Fibroblast of the aortic adventitia (primary cell): ENCODE measurements at regions not wholly inside any gene's neighbourhood (a gene's known extent, or its start where the extent isn't known, plus 50 kb on each side); places are given as distances from the start of the nearest gene placed in this dataset.
"Not testable (repeated sequence)": the region's sequence is repeated elsewhere in the genome, so short reads cannot be mapped to it uniquely, and the experiment has no call there.

Experiments used
- DNase-seq: peaks from one replicate; pipeline ENCODE4 v3.0.0-alpha.2; 2010; ENCODE audit warnings: low read depth
- H3K4me3 ChIP-seq: 2 replicates; pipeline ENCODE4 v1.5.1; 2011; ENCODE audit warnings: low read depth, mild to moderate bottlenecking, control low read depth, low read length, moderate library complexity
- CTCF ChIP-seq: IDR thresholded peaks from 2 replicates; pipeline ENCODE4 v1.5.1; 2011; ENCODE audit warnings: mild to moderate bottlenecking, low read length, control low read depth, inconsistent platforms; ENCODE audit not compliant: insufficient read depth

- no peak for DNase-seq
- no peak for TF ChIP-seq CTCF
- H3K4me3 ChIP-seq: no peak overlapping the region
Observed at GRCh38 chr3:147240581-147240980, 165.8 kb downstream of the ZIC4 start.

- no peak for TF ChIP-seq CTCF
- no peak for DNase-seq
Observed at GRCh38 chr3:147237991-147238390, 168.4 kb downstream of the ZIC4 start.

GRCh38 chr3:147231980-147232379 is 174.4 kb downstream of the ZIC4 start:
- not testable (repeated sequence) for H3K4me3 ChIP-seq

More at GRCh38 chr3:147237991-147238390, 168.4 kb downstream of the ZIC4 start:
- no peak overlapping the region for H3K4me3 ChIP-seq

GRCh38 chr3:147231111-147231510 is 175.2 kb downstream of the ZIC4 start:
- no peak for DNase-seq
- no peak for TF ChIP-seq CTCF
- no peak overlapping the region for H3K4me3 ChIP-seq

More at GRCh38 chr3:147231980-147232379, 174.4 kb downstream of the ZIC4 start:
- not testable (repeated sequence) for DNase-seq

GRCh38 chr3:147222291-147222690 is 184.1 kb downstream of the ZIC4 start:
- H3K4me3 ChIP-seq: no peak overlapping the region
- no peak for TF ChIP-seq CTCF
- DNase-seq: peak; percentile 64

- H3K4me3 ChIP-seq: no peak overlapping the region
- no peak for DNase-seq
Observed at GRCh38 chr3:147218965-147219364, 187.4 kb downstream of the ZIC4 start.

GRCh38 chr3:147216143-147216673 is 190.1 kb downstream of the ZIC4 start:
- TF ChIP-seq CTCF: no peak
- DNase-seq: no peak
- no peak overlapping the region for H3K4me3 ChIP-seq

More at GRCh38 chr3:147218965-147219364, 187.4 kb downstream of the ZIC4 start:
- TF ChIP-seq CTCF: no peak
